ENCODE measurements at regions not wholly inside any gene's neighbourhood (a gene's known extent, or its start where the extent isn't known, plus 50 kb on each side); places are given as distances from the start of the nearest gene placed in this dataset.

DNA sequence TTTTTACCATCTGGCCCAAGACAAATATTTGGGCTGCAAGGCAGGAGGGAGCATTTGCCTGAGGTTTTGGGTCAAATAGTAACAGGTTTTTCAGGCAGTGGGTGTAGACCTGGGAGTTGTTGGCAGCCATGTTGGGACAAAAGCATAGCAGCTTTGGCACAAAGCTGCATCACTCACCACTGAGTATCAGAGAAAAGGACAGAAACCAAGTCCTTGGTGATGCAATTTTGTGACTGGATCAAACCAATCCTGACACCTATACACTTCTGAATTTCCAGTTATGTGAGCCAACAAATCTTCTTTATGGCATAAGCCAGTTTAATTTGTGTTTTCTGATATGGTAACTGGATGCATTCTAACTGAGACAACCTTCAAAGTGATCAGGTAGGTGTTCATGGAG is 144.8 kb upstream of the KRR1 start:
- Histone ChIP-seq H3K27ac (replicated peaks) (no peak overlapping the region), H3K27me3 (ENCODE audit: insufficient read depth, poor library complexity, severe bottlenecking) (no peaks in the 10 kb centered on the region), H3K4me3 (replicated peaks; ENCODE audit: insufficient read depth, low read length) (no peak overlapping the region)
- TF ChIP-seq POLR2AphosphoS5 (IDR thresholded peaks at IDR 0.05; ENCODE audit: low read depth) (no peak), GABPA (IDR thresholded peaks at IDR 0.05; ENCODE audit: low read depth) (no peak), SPI1 (IDR thresholded peaks at IDR 0.05; ENCODE audit: borderline replicate concordance, low read depth) (no peak)
- TF ChIP-seq, protein P1, sequence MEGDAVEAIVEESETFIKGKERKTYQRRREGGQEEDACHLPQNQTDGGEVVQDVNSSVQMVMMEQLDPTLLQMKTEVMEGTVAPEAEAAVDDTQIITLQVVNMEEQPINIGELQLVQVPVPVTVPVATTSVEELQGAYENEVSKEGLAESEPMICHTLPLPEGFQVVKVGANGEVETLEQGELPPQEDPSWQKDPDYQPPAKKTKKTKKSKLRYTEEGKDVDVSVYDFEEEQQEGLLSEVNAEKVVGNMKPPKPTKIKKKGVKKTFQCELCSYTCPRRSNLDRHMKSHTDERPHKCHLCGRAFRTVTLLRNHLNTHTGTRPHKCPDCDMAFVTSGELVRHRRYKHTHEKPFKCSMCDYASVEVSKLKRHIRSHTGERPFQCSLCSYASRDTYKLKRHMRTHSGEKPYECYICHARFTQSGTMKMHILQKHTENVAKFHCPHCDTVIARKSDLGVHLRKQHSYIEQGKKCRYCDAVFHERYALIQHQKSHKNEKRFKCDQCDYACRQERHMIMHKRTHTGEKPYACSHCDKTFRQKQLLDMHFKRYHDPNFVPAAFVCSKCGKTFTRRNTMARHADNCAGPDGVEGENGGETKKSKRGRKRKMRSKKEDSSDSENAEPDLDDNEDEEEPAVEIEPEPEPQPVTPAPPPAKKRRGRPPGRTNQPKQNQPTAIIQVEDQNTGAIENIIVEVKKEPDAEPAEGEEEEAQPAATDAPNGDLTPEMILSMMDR (IDR thresholded peaks at IDR 0.05; ENCODE audit: insufficient read depth, low read length), result no peak
- TF ChIP-seq, protein P2, sequence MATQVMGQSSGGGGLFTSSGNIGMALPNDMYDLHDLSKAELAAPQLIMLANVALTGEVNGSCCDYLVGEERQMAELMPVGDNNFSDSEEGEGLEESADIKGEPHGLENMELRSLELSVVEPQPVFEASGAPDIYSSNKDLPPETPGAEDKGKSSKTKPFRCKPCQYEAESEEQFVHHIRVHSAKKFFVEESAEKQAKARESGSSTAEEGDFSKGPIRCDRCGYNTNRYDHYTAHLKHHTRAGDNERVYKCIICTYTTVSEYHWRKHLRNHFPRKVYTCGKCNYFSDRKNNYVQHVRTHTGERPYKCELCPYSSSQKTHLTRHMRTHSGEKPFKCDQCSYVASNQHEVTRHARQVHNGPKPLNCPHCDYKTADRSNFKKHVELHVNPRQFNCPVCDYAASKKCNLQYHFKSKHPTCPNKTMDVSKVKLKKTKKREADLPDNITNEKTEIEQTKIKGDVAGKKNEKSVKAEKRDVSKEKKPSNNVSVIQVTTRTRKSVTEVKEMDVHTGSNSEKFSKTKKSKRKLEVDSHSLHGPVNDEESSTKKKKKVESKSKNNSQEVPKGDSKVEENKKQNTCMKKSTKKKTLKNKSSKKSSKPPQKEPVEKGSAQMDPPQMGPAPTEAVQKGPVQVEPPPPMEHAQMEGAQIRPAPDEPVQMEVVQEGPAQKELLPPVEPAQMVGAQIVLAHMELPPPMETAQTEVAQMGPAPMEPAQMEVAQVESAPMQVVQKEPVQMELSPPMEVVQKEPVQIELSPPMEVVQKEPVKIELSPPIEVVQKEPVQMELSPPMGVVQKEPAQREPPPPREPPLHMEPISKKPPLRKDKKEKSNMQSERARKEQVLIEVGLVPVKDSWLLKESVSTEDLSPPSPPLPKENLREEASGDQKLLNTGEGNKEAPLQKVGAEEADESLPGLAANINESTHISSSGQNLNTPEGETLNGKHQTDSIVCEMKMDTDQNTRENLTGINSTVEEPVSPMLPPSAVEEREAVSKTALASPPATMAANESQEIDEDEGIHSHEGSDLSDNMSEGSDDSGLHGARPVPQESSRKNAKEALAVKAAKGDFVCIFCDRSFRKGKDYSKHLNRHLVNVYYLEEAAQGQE (IDR thresholded peaks at IDR 0.05; ENCODE audit: insufficient replicate concordance, low read depth), result no peak
- DNase-seq (ENCODE audit: low read depth in 1 of 2, low spot score in 1 of 2), result no peak

DNA sequence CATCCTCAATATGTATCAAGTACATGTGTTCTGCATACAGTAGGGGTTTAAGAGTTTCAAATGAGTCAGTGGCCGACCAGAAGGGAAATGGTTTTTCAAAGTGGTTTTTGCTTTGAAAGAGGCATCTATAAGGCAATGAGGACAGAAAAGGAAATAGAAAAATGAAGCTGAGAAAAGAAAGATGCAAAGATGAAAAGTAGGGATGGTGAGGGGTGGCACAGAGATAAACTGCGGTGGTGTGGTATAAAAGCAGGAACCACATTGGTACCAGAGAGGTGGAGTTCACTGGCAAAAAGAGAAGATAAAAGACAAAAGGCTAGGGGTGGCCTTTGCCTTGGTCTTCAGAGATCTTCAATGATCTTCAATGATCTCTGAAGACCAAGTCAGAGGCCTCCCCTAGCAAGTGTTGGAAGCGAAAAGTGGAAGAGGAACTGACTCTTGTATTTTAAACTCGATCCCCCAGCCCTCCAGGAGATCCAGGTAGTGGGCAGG is 144.0 kb upstream of the KRR1 start:
- no peak overlapping the region for H3K4me3 ChIP-seq (replicated peaks; ENCODE audit: insufficient read depth, low read length)
- TF ChIP-seq, protein P2 (IDR thresholded peaks at IDR 0.05; ENCODE audit: insufficient replicate concordance, low read depth), result no peak
- TF ChIP-seq GABPA (IDR thresholded peaks at IDR 0.05; ENCODE audit: low read depth), result no peak
- TF ChIP-seq SPI1 (IDR thresholded peaks at IDR 0.05; ENCODE audit: borderline replicate concordance, low read depth), result no peak
- TF ChIP-seq, protein P1 (IDR thresholded peaks at IDR 0.05; ENCODE audit: insufficient read depth, low read length), result no peak
- TF ChIP-seq POLR2AphosphoS5 (IDR thresholded peaks at IDR 0.05; ENCODE audit: low read depth), result no peak
- H3K27me3 ChIP-seq (ENCODE audit: insufficient read depth, poor library complexity, severe bottlenecking), result no peaks in the 10 kb centered on the region
- H3K27ac ChIP-seq (replicated peaks), result no peak overlapping the region
- no peak for DNase-seq (ENCODE audit: low read depth in 1 of 2, low spot score in 1 of 2)

DNA sequence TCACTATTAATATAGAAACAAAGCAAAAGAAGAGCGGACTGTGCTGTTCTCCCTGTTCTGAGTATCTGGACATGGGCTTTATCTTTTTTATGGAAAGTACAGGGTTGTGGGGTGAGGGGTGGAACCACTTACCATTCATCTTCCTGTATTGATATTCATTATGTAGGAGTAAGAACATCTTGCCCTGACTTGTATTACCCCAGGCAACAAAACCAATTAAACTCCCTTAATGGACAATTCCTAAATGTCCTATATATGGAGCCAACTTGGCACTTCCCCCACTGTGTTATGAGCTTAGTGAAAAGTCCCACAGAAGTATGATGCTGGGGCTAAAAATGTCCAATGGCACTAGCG is 139.9 kb upstream of the KRR1 start:
- no peak overlapping the region for H3K4me3 ChIP-seq (replicated peaks; ENCODE audit: insufficient read depth, low read length)
- TF ChIP-seq, protein P2 (IDR thresholded peaks at IDR 0.05; ENCODE audit: insufficient replicate concordance, low read depth), result no peak
- TF ChIP-seq, protein P1 (IDR thresholded peaks at IDR 0.05; ENCODE audit: insufficient read depth, low read length), result no peak
- TF ChIP-seq POLR2AphosphoS5 (IDR thresholded peaks at IDR 0.05; ENCODE audit: low read depth) (no peak), GABPA (IDR thresholded peaks at IDR 0.05; ENCODE audit: low read depth) (no peak), SPI1 (IDR thresholded peaks at IDR 0.05; ENCODE audit: borderline replicate concordance, low read depth) (no peak)
- H3K27me3 ChIP-seq (ENCODE audit: insufficient read depth, poor library complexity, severe bottlenecking), result no peaks in the 10 kb centered on the region
- DNase-seq (ENCODE audit: low read depth in 1 of 2, low spot score in 1 of 2), result no peak
- no peak overlapping the region for H3K27ac ChIP-seq (replicated peaks)
